H1 (cell line): ENCODE measurements at regions not wholly inside any gene's neighbourhood (a gene's known extent, or its start where the extent isn't known, plus 50 kb on each side); places are given as distances from the start of the nearest gene placed in this dataset.

ENCODE experiments used
- BACH1 ChIP-seq: IDR thresholded peaks from 2 replicates; pipeline ENCODE4 v1.6.1; 2012; ENCODE audit warnings: low read length, improper control_type of control experiment
- CBX5 ChIP-seq: fragments of 300-800, 300-1000 bp; sonication (generic); IDR thresholded peaks from 2 replicates; pipeline ENCODE4 v1.7.1; 2016; ENCODE audit warnings: antibody characterized with exemption, low read length, low read depth
- CHD2 ChIP-seq: IDR thresholded peaks from 2 replicates; pipeline ENCODE4 v1.6.1; 2012; ENCODE audit warnings: low read length, improper control_type of control experiment
- CHD7 ChIP-seq: fragments of 300-600 bp; sonication (generic); IDR thresholded peaks from 2 replicates; pipeline ENCODE4 v1.7.1; 2012; ENCODE audit warnings: low read length, moderate library complexity, mild to moderate bottlenecking, inconsistent platforms; ENCODE audit not compliant: insufficient replicate concordance
- EP300 ChIP-seq, 2 experiments: IDR thresholded peaks; 1 replicate in 1 of 2; 2 replicates in 1 of 2; pipeline ENCODE4 v1.6.1; 2011 to 2012; ENCODE audit warnings: low read depth in 2 of 2, low read length in 2 of 2, mild to moderate bottlenecking in 2 of 2, borderline replicate concordance in 1 of 2, inconsistent platforms in 1 of 2, moderate library complexity in 1 of 2
- JUND ChIP-seq: IDR thresholded peaks from 2 replicates; pipeline ENCODE4 v1.6.1; 2011; ENCODE audit warnings: mild to moderate bottlenecking, improper control_type of control experiment, low read length
- NANOG ChIP-seq: IDR thresholded peaks from 2 replicates; pipeline ENCODE4 v1.6.1; 2011; ENCODE audit warnings: low read length, low read depth, mild to moderate bottlenecking, inconsistent platforms; ENCODE audit not compliant: insufficient read depth, poor library complexity, severe bottlenecking
- SUZ12 ChIP-seq: fragments of 200-600 bp; sonication (generic); IDR thresholded peaks from 2 replicates; pipeline ENCODE4 v1.6.1; 2012; ENCODE audit warnings: mild to moderate bottlenecking, inconsistent platforms, low read length, moderate library complexity, mixed read lengths

- TF ChIP-seq CHD7, result no peak
- no peak for TF ChIP-seq CBX5
- no peak for TF ChIP-seq CHD2
- TF ChIP-seq EP300 (IDR thresholded peaks at IDR 0.05; ENCODE audit: borderline replicate concordance in 1 of 2, low read depth in 2 of 2, low read length in 2 of 2), result no peak
- TF ChIP-seq NANOG, result no peak
- no peak for TF ChIP-seq JUND
- TF ChIP-seq SUZ12, result no peak
- no peak for TF ChIP-seq BACH1
- TF ChIP-seq, all 59 proteins: peak for 0
Observed at GRCh38 chr18:78126536-78126935, 853.1 kb upstream of the SALL3 start (continued).
